OCI-LY1 (cell line): ENCODE measurements at regions not wholly inside any gene's neighbourhood (a gene's known extent, or its start where the extent isn't known, plus 50 kb on each side); places are given as distances from the start of the nearest gene placed in this dataset.

Experiments
- H2AFZ ChIP-seq: fragments of 200-600 bp; sonication (generic), shearing (Covaris generic); 2 replicates; pipeline ENCODE4 v1.6.0; 2014; ENCODE audit warnings: antibody characterized with exemption, mild to moderate bottlenecking, low read length
- H3F3A ChIP-seq: fragments of 200-600 bp; sonication (generic), shearing (Covaris generic); 2 replicates; pipeline ENCODE4 v1.6.0; 2014; ENCODE audit warnings: mild to moderate bottlenecking, antibody characterized with exemption, low read length, moderate library complexity; ENCODE audit not compliant: insufficient read depth
- H3K27ac ChIP-seq: fragments of 200-600 bp; sonication (generic); 2 replicates; pipeline ENCODE4 v1.5.1; 2014; ENCODE audit warnings: low read length, mixed run types, mild to moderate bottlenecking, low read depth; ENCODE audit not compliant: poor library complexity, severe bottlenecking
- H3K27me3 ChIP-seq: fragments of 200-600 bp; sonication (generic); 2 replicates; pipeline ENCODE4 v1.6.0; 2014; ENCODE audit warnings: antibody characterized with exemption, mild to moderate bottlenecking, low read length, moderate library complexity; ENCODE audit not compliant: insufficient read depth
- H3K36me3 ChIP-seq: fragments of 200-600 bp; sonication (generic); 2 replicates; pipeline ENCODE4 v1.6.1; 2014; ENCODE audit warnings: mild to moderate bottlenecking, antibody characterized with exemption, low read length, moderate library complexity, mixed read lengths; ENCODE audit not compliant: insufficient read depth
- H3K4me1 ChIP-seq: fragments of 200-600 bp; sonication (generic); 2 replicates; pipeline ENCODE4 v1.5.1; 2014; ENCODE audit warnings: mild to moderate bottlenecking, low read length, moderate library complexity; ENCODE audit not compliant: insufficient read depth, severe bottlenecking
- H3K4me2 ChIP-seq: fragments of 200-600 bp; sonication (generic), shearing (Covaris generic); 2 replicates; pipeline ENCODE4 v1.6.1; 2014; ENCODE audit warnings: low read length
- H3K4me3 ChIP-seq: fragments of 200-600 bp; sonication (generic); 2 replicates; pipeline ENCODE4 v1.5.1; 2014; ENCODE audit warnings: low read length, low read depth, mild to moderate bottlenecking, mixed read lengths; ENCODE audit not compliant: poor library complexity, severe bottlenecking
- H3K79me2 ChIP-seq: fragments of 200-600 bp; shearing (Covaris generic); 2 replicates; pipeline ENCODE4 v1.6.1; 2016; ENCODE audit warnings: mixed run types, low read length, mixed read lengths; ENCODE audit not compliant: insufficient read depth
- H3K9ac ChIP-seq: fragments of 200-600 bp; sonication (generic), shearing (Covaris generic); 2 replicates; pipeline ENCODE4 v1.6.1; 2014; ENCODE audit warnings: mild to moderate bottlenecking, low read length, mixed read lengths
- H3K9me2 ChIP-seq: fragments of 200-600 bp; sonication (generic), shearing (Covaris generic); 2 replicates; pipeline ENCODE4 v1.6.1; 2014; ENCODE audit warnings: low read depth, mild to moderate bottlenecking, low read length, mixed read lengths
- H3K9me3 ChIP-seq: fragments of 200-600 bp; shearing (Covaris generic); 2 replicates; pipeline ENCODE4 v1.6.1; 2014; ENCODE audit warnings: low read length, mixed read lengths
- H4K20me1 ChIP-seq: fragments of 200-600 bp; sonication (generic), shearing (Covaris generic); 2 replicates; pipeline ENCODE4 v1.6.0; 2016; ENCODE audit warnings: mild to moderate bottlenecking, low read length; ENCODE audit not compliant: insufficient read depth
- EZH2 ChIP-seq: fragments of 200-600 bp; sonication (generic), shearing (Covaris generic); IDR thresholded peaks from 2 replicates; pipeline ENCODE4 v1.8.0; 2017; ENCODE audit warnings: borderline replicate concordance, mixed run types, mild to moderate bottlenecking, antibody characterized with exemption, low read length, moderate library complexity, mixed read lengths
- TF ChIP-seq, protein P1 (sequence below): fragments of 200-600 bp; sonication (generic), shearing (Covaris generic); IDR thresholded peaks from 2 replicates; pipeline ENCODE4 v1.5.1; 2017; ENCODE audit warnings: mild to moderate bottlenecking, antibody characterized with exemption, low read length, moderate library complexity, mixed read lengths

DNA sequence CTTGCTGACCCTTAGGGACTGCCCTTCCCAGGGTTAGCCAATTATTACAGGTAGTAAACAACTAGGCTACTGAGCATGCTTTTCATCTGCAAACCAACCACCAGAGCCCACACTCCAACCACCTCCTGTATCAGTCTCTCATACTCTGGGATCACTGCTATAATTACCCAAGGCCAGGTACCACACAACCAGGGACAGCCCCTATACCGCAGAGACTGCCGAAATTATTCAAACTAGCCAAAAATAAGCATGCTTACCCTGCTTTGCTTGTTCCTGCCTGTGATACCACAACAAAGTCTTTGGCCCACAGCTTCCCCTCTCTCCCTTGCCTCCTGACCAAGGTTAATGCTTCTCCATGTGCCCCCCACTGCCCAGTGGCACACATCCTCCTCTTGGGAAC, 197.6 kb upstream of the SRRM4 start:
- H2AFZ ChIP-seq, result no peak overlapping the region
- no peak overlapping the region for H3K4me2 ChIP-seq
- H3K27me3 ChIP-seq, result no peaks in the 10 kb centered on the region
- no peaks in the 10 kb centered on the region for H3F3A ChIP-seq
- no peaks in the 10 kb centered on the region for H4K20me1 ChIP-seq
- no peaks in the 10 kb centered on the region for H3K4me1 ChIP-seq
- no peak overlapping the region for H3K9ac ChIP-seq
- TF ChIP-seq, protein P1, sequence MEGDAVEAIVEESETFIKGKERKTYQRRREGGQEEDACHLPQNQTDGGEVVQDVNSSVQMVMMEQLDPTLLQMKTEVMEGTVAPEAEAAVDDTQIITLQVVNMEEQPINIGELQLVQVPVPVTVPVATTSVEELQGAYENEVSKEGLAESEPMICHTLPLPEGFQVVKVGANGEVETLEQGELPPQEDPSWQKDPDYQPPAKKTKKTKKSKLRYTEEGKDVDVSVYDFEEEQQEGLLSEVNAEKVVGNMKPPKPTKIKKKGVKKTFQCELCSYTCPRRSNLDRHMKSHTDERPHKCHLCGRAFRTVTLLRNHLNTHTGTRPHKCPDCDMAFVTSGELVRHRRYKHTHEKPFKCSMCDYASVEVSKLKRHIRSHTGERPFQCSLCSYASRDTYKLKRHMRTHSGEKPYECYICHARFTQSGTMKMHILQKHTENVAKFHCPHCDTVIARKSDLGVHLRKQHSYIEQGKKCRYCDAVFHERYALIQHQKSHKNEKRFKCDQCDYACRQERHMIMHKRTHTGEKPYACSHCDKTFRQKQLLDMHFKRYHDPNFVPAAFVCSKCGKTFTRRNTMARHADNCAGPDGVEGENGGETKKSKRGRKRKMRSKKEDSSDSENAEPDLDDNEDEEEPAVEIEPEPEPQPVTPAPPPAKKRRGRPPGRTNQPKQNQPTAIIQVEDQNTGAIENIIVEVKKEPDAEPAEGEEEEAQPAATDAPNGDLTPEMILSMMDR, result no peak
- no peak for TF ChIP-seq EZH2
- H3K4me3 ChIP-seq, result no peak overlapping the region
- no peaks in the 10 kb centered on the region for H3K79me2 ChIP-seq
- H3K9me2 ChIP-seq, result no peaks in the 10 kb centered on the region
- no peak overlapping the region for H3K27ac ChIP-seq
- H3K36me3 ChIP-seq, result no peaks in the 10 kb centered on the region
- no peaks in the 10 kb centered on the region for H3K9me3 ChIP-seq

DNA sequence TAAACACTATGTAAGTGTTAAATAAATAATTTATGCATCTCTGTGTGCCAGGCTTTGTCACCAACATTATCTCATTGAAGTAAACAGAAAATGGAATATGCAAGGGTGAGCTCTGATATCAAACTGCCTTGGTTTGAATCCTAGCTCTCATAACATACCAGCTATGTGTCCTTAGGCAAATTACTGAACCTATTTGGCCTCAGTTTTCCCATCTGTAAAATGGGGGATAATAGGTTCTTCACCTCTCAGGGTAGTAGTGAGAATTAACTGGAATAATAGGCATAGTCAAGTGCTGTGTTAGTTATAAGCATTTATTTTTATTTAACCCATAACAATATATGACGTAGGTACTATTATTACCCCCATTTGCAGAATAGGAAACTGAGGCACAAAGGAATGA, 190.8 kb upstream of the SRRM4 start:
- Histone ChIP-seq H3K4me3 (no peak overlapping the region), H3K9ac (no peak overlapping the region), H3F3A (no peaks in the 10 kb centered on the region), H3K9me2 (no peaks in the 10 kb centered on the region), H3K4me1 (no peaks in the 10 kb centered on the region), H3K27ac (no peak overlapping the region), H2AFZ (no peak overlapping the region), H3K4me2 (no peak overlapping the region), H3K79me2 (no peaks in the 10 kb centered on the region), H3K9me3 (no peaks in the 10 kb centered on the region), H3K27me3 (no peaks in the 10 kb centered on the region), H4K20me1 (no peaks in the 10 kb centered on the region), H3K36me3 (no peaks in the 10 kb centered on the region)
- TF ChIP-seq, protein P1, result no peak
- no peak for TF ChIP-seq EZH2

DNA sequence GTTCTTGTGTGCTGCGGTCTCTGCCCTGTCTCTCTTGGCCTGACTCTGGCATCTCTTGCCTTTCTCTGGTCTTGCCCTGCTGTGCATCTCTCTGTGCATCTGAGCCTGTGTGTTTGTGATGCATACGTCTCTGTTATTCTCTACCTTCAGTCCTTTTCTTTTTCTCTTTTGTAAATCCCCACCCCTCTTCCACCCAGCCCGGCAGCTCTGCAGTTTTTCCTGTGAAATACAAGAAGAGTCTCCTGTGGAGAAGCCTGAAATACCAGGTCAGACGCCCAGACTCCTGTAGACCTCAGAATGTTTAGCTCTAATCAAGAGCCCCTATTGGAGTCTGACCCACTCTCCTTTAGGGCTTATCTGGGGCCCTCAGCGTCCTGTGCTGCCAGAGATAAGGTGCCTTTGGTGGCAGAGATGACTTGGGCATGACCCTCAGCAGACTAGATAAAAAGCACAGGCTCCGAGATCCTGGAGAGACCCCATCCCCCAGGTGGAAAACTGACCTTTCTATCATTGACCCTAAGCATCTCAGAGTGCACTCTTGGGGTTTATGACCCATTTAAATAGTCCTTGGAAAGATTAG, 167.5 kb upstream of the SRRM4 start:
- no peak overlapping the region for H3K4me2 ChIP-seq
- no peaks in the 10 kb centered on the region for H3K27me3 ChIP-seq

More for the DNA sequence above, 167.5 kb upstream of the SRRM4 start:
- Histone ChIP-seq H3K27ac (no peak overlapping the region), H3F3A (no peaks in the 10 kb centered on the region), H3K36me3 (no peaks in the 10 kb centered on the region), H3K9me2 (no peaks in the 10 kb centered on the region), H3K9ac (no peak overlapping the region), H3K9me3 (no peaks in the 10 kb centered on the region), H3K4me3 (no peak overlapping the region), H3K4me1 (no peaks in the 10 kb centered on the region), H2AFZ (no peak overlapping the region), H3K79me2 (no peaks in the 10 kb centered on the region), H4K20me1 (no peaks in the 10 kb centered on the region)
- TF ChIP-seq, protein P1, result no peak
- no peak for TF ChIP-seq EZH2
